NB4 (cell line): ENCODE measurements at regions not wholly inside any gene's neighbourhood (a gene's known extent, or its start where the extent isn't known, plus 50 kb on each side); places are given as distances from the start of the nearest gene placed in this dataset.

ENCODE experiments used
- MYC ChIP-seq: IDR thresholded peaks from 2 replicates; pipeline ENCODE4 v1.6.1; 2011; ENCODE audit warnings: low read depth, low read length
- TF ChIP-seq, protein P1 (sequence below): IDR thresholded peaks from one replicate; pipeline ENCODE4 v1.5.1; 2012; ENCODE audit warnings: low read depth, low read length
- TF ChIP-seq, protein P2 (sequence below): IDR thresholded peaks from 2 replicates; pipeline ENCODE4 v1.6.1; 2011; ENCODE audit warnings: low read depth, low read length

DNA sequence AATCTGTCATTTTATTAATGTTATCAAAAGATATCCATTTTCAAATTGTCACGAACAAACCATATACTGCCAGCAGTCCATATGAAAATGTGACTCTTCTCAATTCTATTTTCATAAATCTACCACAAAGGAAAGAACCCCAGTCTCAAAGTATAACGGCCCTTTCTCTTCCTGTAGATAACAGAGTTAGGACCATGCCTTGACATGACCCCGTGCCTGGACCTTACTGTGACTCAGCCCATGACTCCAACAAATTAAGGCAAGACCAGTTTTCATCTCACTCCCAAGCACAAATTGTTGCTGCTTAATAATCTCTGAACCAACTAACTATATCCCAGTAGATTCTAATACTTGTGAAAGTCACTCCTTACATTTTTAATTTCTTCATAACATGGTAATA lies 124.4 kb upstream of the NFIA start:
- no peak for TF ChIP-seq MYC
- TF ChIP-seq, protein P1, sequence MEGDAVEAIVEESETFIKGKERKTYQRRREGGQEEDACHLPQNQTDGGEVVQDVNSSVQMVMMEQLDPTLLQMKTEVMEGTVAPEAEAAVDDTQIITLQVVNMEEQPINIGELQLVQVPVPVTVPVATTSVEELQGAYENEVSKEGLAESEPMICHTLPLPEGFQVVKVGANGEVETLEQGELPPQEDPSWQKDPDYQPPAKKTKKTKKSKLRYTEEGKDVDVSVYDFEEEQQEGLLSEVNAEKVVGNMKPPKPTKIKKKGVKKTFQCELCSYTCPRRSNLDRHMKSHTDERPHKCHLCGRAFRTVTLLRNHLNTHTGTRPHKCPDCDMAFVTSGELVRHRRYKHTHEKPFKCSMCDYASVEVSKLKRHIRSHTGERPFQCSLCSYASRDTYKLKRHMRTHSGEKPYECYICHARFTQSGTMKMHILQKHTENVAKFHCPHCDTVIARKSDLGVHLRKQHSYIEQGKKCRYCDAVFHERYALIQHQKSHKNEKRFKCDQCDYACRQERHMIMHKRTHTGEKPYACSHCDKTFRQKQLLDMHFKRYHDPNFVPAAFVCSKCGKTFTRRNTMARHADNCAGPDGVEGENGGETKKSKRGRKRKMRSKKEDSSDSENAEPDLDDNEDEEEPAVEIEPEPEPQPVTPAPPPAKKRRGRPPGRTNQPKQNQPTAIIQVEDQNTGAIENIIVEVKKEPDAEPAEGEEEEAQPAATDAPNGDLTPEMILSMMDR: no peak
- TF ChIP-seq, protein P2, sequence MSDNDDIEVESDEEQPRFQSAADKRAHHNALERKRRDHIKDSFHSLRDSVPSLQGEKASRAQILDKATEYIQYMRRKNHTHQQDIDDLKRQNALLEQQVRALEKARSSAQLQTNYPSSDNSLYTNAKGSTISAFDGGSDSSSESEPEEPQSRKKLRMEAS: no peak
